NK-92 treated with Interleukin-12 subunit alpha and Interleukin-12 subunit beta, amount 100 ng/mL, for 24 hours (cell line): ENCODE measurements at regions not wholly inside any gene's neighbourhood (a gene's known extent, or its start where the extent isn't known, plus 50 kb on each side); places are given as distances from the start of the nearest gene placed in this dataset.

Experiments used
- DNase-seq: peaks from one replicate; lab custom pipeline; 2025; lab: John Stamatoyannopoulos, UW

DNA sequence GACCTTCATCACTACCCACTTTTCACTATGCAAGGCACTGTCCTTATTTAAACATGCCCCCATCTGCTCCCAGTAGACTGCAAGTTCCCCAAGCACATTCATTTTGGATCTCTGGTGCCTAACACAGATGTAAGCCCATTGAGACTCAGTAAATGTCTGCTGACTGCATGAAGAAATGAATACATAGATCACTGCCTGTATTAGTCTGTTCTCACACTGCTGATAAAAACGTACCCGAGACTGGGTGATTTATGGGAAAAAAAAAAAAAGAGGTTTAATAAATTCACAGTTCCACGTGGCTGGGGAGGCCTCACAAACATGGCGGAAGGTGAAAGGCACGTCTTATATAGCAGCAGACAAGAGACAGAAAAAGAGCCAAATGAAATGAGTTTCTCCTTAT, 204.9 kb downstream of the ATG4C start:
- no peak for DNase-seq

- no peak for DNase-seq
These were observed 205.6 kb downstream of the ATG4C start for GRCh38 chr1:62989497-62989896.

DNA sequence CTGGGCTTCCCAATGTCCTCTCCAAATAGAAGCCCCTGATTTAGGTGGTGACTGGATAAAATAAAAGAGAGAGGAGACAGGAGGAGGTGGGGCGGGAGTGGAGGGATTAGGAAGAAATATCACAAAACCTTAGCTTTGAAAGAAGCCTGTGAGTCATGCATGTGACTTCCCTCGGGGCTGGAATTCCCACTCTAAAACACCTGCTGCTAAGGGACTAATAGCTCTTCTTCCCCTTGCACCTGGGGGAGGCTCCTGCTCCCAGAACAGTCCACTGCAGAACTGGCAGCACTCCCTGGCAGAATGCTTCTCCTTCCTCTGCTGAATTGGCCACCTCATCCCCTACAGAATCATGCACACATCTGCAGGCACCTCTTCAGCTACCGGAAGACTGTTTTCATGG, 207.2 kb downstream of the ATG4C start:
- DNase-seq, result no peak

DNA sequence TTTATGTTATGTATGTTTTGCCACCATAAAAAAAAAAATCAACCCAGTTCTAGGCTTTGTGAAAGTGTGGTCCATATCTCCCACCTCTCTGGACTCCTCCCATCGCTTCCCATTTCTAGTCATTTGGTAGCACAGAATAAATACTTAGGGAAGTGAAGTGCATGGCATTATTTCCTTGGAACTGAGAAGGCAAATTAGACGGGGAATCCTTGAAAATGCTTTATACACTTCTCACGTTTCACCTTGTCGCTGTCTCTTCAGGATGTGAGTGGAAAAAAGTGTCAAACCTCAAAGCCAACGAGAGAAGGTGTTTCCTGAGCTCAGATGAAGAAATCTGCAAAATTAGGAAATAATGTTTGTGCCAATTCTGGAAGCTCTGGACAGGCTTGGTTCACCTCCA, 209.9 kb downstream of the ATG4C start:
- DNase-seq, result no peak

- DNase-seq, result no peak
These were observed 211.2 kb downstream of the ATG4C start for GRCh38 chr1:62995173-62995572.

DNA sequence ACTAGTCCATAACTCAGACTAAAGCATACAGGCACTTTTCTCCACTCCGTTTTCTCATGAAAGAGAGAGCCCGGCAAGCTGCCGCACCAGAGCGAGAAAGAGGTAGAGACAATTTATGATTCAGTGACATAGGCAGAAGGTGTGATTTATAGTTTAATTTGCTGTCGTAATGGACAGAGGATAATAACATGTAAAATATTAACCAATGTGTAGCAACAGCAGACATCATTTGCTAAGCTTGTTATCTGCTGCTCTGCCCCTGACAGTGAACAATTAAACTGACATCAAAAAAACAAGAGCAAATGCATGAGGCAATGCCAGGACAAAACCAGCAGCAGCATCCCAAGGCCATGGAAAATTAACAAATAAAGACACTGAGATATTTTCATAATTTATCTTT, 214.0 kb downstream of the ATG4C start:
- no peak for DNase-seq

DNA sequence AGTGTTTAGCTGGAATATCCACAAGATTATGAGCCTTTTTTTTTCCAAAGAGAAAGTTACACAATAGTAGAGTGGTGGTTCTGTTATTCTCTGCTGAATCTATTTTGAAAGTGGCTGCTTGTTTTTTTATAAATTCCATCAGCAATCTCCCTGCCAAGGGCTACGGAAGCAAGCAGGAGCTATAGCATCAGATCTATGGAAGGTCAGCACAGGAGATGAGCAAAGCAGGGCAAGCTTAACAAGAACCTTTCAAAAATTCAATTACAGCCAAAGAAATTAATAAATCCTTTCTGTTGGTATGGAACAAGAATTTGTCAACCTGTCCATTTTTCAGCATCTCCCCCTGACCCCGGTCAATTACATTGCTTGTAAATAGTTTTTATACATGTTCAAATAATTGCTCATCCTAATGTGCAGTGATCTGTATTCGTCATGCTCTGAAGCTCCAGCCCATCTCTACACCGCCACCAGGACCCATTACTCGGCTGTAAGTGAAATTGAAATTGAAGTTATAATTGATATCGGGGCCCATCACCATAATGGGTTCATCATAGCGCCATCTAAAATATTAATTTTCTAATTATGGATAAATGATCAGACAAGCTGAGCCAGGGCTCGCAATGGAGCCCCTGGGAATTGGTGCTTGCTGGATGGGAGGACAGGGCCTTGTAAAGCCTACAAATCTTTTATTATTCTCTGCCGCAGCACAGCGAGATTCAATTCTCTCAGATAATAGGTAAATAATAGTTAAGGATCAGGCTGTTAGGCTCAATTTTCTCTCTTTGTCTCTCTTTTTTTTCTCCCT, 215.1 kb downstream of the ATG4C start:
- no peak for DNase-seq

DNA sequence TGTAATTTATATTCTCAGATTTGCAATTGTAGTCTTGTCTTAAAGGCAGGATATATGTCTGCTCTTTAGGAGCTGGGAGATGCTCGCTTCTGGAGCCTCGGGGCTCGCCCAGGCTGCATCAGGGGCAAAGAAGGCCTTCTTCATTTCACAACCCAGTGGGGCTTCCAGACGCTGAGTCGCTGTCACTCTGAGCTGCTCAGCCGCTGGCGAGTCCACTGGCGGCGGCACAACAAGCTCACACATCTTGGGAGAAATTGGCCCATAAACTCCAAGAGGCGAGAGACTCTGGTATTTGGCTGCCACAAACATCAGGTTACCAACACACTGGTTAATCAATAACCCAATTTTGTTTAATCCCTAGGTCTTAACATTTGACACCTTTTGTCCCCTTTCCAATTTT, 216.6 kb downstream of the ATG4C start:
- DNase-seq, result no peak

DNA sequence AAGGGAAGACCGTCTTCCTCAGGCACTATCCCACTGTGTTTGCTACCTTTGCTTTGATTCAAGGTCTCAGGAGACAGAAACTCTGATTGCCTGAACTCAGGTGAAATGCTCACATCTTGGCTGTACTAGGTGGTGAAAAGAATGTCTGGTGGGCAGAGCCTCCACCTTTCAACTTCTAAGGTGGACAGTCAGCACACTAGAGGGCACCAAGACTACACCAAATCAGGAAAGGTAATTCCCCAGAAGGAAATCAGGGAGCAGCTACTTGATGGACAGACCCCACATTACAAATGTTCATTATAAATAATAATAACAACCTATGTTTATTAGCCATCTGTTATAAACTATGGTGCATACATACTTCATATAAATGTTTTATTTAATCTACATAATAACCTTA, 220.9 kb downstream of the ATG4C start:
- DNase-seq, result no peak

- DNase-seq, result no peak
These were observed 221.9 kb downstream of the ATG4C start for GRCh38 chr1:63005812-63006211.

DNA sequence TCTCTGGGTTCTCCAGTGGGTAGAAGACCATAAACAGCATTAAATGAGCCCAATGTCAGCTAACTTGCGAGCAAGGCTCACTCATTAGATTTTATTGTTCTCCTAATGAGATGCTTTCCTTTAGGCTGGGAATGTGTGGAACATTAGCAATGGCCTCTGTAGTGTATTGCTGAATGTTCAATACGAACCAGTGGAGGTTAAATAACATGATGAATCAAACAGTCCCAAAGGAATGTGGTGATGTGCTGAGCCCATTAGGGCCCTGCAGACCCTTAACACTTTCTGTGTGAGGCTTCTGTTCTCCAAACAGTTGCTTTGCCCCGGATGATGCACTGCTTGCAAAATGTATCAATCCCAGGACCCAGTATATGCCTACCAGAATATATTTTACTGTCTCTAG, 225.5 kb downstream of the ATG4C start:
- no peak for DNase-seq

- no peak for DNase-seq
These were observed 227.2 kb downstream of the ATG4C start for GRCh38 chr1:63010913-63011660.

GRCh38 chr1:63012339-63012738, 228.4 kb downstream of the ATG4C start:
- no peak for DNase-seq

- DNase-seq, result no peak
These were observed 230.3 kb downstream of the ATG4C start for GRCh38 chr1:63014267-63014666.

GRCh38 chr1:63022319-63022718, 238.4 kb downstream of the ATG4C start:
- DNase-seq, result no peak

DNA sequence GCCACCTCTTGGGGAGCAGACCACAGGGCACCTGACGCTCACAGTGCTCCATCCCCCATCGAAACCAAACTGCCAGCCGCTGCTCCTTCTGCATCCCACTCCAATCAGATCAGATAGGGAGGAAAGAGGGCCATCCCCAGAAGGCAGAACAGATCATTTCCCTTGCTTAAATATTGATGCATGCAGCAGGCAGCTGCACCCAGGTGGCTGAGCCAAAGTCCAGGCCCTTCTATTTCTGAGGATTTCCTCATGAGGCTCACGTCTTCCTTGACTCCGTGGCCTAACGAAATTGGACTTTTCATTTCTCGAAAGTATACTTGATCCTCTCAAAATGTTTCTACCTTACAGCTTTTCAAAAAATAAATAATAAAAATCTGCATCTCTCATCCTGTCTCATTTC, 239.2 kb downstream of the ATG4C start:
- no peak for DNase-seq

DNA sequence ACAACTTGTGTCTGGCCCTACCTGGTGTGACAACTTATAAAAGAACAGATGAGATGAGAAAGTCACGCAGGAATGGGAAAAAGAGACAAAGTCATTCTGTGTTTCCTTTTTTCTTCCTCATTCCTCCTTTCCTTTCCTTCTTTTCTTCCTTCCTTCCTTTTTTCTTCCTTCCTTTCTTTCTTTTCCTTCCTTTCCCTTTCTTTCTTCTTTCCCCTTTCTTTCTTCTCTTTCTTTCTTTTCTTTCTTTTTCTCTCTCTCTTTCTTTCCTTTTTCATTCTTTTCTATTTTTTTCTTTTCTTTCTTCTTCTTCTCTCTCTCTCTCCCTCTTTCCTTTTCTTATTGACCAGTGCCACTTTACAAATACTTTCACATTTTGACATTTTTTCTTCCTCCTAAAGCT, 239.7 kb downstream of the ATG4C start:
- DNase-seq, result no peak

DNA sequence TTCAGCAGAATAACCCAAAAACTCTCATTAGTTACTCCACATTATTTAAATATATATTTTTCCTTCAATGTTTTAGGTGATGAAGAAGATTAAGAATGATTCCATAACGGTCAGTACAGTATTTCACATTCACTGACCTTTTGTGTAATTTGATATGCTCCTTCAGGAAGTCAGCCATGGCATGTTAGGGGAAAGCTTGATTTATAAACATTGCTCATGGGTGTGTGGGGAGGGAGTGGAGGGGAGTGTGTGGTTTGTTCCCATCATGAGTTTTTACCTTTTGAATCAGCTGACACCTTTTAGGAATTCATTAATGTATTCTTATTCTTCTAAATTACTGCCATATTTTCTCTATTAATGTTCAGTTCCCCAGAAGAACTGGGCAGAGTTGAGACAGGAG, 240.2 kb downstream of the ATG4C start:
- no peak for DNase-seq

- DNase-seq, result no peak
These were observed 243.2 kb downstream of the ATG4C start for GRCh38 chr1:63027176-63027575.

- no peak for DNase-seq
These were observed 248.2 kb downstream of the ATG4C start for GRCh38 chr1:63032171-63032570.

GRCh38 chr1:63033211-63033610, 249.3 kb downstream of the ATG4C start:
- DNase-seq, result no peak

DNA sequence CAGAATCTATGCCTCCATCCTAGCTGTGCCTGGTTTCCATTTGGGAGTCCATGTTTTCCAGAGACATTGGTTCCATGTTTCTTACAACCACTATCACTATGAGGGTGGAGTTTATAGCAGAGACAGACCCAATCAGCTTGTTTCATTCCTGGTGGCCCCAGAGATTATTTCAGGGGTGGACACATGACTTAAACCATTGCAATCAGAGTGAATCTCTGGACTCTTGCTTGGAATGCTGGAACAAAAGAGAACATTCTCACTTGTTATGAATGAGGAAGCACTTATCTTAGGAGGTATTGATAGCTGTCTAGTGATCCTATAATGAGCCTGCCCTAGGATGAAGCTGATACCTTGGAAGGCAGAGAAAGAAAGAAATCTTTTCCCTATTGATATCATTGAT, 250.3 kb downstream of the ATG4C start:
- DNase-seq, result no peak

GRCh38 chr1:63038586-63038985, 254.7 kb downstream of the ATG4C start:
- DNase-seq, result no peak

- DNase-seq, result no peak
These were observed 257.7 kb downstream of the ATG4C start for GRCh38 chr1:63041660-63042059.
